WERI-Rb-1 (cell line): ENCODE measurements at regions not wholly inside any gene's neighbourhood (a gene's known extent, or its start where the extent isn't known, plus 50 kb on each side); places are given as distances from the start of the nearest gene placed in this dataset.

ENCODE experiments used
- DNase-seq: peaks from one replicate; pipeline ENCODE4 v3.0.0-alpha.2; 2020
- H3K27ac ChIP-seq: fragments of 250-450 bp; sonication (Bioruptor Pico); 2 replicates; pipeline ENCODE4 v1.5.1; 2020; ENCODE audit warnings: mild to moderate bottlenecking, moderate library complexity
- H3K27me3 ChIP-seq: fragments of 250-450 bp; sonication (Bioruptor Pico); 2 replicates; pipeline ENCODE4 v1.5.1; 2021; ENCODE audit warnings: mild to moderate bottlenecking, low read depth, moderate library complexity; ENCODE audit not compliant: insufficient read depth, severe bottlenecking
- H3K36me3 ChIP-seq: fragments of 250-450 bp; sonication (Bioruptor Pico); 2 replicates; pipeline ENCODE4 v1.5.1; 2020; ENCODE audit warnings: mild to moderate bottlenecking, moderate library complexity
- H3K4me3 ChIP-seq: 2 replicates; pipeline ENCODE4 v1.5.1; 2011; ENCODE audit warnings: low read depth, mild to moderate bottlenecking, control low read depth, low read length
- H3K9me3 ChIP-seq: fragments of 250-450 bp; sonication (Bioruptor Pico); 2 replicates; pipeline ENCODE4 v1.5.1; 2021; ENCODE audit warnings: mild to moderate bottlenecking, moderate library complexity; ENCODE audit not compliant: severe bottlenecking
- TF ChIP-seq, protein P1 (sequence below): IDR thresholded peaks from 2 replicates; pipeline ENCODE4 v1.5.1; 2011; ENCODE audit warnings: low read depth, mild to moderate bottlenecking, control low read depth, inconsistent platforms, low read length

DNA sequence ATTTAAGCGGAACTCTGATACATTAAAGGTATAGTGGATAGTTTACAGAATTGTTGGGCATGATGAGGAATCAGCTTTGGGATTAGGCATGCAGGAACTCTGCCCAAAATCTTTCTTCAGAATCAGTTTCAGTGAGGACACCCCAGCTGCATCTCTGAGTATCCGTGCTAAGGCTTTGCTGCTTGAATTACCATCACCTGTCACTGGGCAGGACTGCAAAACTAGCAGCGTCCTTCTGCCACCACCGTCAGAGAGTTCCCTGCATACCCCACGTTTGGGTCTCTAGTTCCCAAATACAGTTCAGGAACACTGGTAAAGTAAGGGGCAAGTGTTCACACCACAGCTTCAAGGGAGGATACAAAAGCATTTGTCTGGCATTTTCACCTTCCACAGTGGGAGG is 164.6 kb upstream of the ARHGEF26 start:
- Histone ChIP-seq H3K27ac (no peak overlapping the region), H3K27me3 (no peaks in the 10 kb centered on the region), H3K4me3 (no peak overlapping the region), H3K9me3 (no peaks in the 10 kb centered on the region), H3K36me3 (no peaks in the 10 kb centered on the region)
- no peak for DNase-seq
- TF ChIP-seq, protein P1, sequence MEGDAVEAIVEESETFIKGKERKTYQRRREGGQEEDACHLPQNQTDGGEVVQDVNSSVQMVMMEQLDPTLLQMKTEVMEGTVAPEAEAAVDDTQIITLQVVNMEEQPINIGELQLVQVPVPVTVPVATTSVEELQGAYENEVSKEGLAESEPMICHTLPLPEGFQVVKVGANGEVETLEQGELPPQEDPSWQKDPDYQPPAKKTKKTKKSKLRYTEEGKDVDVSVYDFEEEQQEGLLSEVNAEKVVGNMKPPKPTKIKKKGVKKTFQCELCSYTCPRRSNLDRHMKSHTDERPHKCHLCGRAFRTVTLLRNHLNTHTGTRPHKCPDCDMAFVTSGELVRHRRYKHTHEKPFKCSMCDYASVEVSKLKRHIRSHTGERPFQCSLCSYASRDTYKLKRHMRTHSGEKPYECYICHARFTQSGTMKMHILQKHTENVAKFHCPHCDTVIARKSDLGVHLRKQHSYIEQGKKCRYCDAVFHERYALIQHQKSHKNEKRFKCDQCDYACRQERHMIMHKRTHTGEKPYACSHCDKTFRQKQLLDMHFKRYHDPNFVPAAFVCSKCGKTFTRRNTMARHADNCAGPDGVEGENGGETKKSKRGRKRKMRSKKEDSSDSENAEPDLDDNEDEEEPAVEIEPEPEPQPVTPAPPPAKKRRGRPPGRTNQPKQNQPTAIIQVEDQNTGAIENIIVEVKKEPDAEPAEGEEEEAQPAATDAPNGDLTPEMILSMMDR = no peak

GRCh38 chr3:153957421-153957820 is 163.8 kb upstream of the ARHGEF26 start:
- DNase-seq = no peak
- no peaks in the 10 kb centered on the region for H3K36me3 ChIP-seq
- no peak overlapping the region for H3K4me3 ChIP-seq
- no peak overlapping the region for H3K27ac ChIP-seq
- TF ChIP-seq, protein P1 = no peak
- H3K27me3 ChIP-seq = no peaks in the 10 kb centered on the region
- H3K9me3 ChIP-seq = no peaks in the 10 kb centered on the region

DNA sequence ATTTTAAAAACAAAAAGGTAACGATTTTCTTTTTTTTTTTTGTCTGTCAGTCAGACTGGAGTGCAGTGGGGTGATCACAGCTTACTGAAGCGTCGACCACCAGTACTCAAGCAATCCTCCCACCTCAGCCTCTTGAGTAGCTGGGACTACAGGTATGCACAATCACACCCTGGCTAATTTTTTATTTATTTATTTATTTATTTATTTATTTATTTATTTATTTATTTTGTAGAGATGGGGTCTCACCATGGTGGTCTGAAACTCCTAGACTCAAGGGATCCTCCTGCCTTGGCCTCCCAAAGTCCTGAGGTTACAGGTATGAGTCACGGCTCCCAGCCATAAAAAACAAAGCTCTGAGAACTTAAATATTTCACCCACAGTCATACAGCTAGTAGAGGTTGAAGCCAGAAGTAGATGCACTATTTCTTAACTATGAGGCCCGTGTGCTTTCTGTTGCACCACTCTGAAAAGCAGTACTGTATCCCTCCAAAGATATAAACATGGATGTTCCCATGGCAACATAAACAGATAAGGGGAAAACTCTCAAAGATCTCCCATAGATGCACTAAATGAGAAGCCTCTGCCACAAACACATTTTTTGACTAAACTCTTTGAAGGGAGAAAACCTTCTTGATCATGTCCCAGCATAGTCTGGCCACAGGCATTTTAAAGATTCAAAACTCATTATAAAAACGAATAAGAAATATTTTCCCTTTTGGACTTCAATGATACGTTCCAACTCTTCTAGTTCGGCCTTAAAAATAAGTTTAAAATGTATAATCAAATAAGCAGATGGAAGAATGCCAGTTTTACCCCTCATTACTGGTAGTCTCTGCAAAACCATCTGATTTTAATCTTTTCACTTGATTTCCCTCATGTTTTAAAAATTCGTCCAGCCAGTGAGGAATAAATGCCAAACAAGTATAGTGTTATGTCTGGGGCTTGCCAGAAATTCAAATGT is 162.3 kb upstream of the ARHGEF26 start:
- H3K36me3 ChIP-seq = no peaks in the 10 kb centered on the region
- no peak overlapping the region for H3K4me3 ChIP-seq
- DNase-seq = no peak
- no peak overlapping the region for H3K27ac ChIP-seq
- no peaks in the 10 kb centered on the region for H3K27me3 ChIP-seq
- H3K9me3 ChIP-seq = no peaks in the 10 kb centered on the region
- TF ChIP-seq, protein P1 = no peak

DNA sequence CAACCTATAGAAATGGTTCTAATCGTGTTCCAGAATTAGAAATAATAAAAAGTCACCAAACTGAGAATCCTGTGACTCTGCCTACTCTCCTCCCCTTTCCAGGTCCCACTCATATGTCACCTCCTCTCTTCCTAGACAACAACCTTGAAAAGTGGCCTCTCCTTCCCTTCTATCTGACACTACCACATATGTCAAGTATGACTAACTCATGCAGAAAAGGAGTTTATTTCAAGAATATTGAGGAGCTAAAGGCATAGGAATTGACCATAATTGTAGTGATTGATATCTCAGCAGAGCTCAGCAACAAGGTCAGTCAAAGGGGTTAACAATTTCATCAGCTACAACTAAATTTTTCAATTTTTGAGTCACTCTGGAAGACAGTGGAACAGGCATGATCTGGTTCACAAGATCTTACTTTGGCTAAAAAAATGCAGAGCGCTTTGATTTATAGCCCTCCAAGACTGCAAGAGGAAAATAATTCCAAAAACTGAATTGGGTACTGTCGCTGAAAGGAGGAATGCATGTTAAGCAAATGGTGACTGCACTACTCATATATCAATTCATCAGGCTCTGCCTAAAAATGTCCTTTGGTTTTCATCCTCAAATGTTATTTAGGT is 160.6 kb upstream of the ARHGEF26 start:
- no peak for DNase-seq
- Histone ChIP-seq H3K27ac (no peak overlapping the region), H3K4me3 (no peak overlapping the region), H3K36me3 (no peaks in the 10 kb centered on the region), H3K9me3 (no peaks in the 10 kb centered on the region), H3K27me3 (no peaks in the 10 kb centered on the region)
- TF ChIP-seq, protein P1 = no peak

DNA sequence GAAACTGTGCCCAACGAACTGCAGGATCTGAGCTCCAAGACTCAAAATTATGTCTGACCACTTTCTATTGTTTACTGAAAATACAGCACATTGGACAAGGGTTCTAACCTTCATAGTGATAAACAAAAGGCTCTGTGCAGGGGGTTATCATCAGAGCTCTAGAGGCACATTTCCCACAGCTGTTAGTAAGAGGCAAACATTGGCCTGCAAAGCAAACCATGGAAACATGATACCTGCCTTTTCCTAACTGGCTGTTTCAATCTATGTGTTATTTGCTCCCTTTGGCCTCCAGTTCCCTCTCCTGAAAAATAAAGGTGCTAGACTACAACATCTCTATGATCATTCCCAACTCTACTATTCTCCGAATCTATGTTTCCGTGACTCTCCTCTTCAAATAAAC is 159.7 kb upstream of the ARHGEF26 start:
- Histone ChIP-seq H3K9me3 (no peaks in the 10 kb centered on the region), H3K4me3 (no peak overlapping the region), H3K36me3 (no peaks in the 10 kb centered on the region), H3K27me3 (no peaks in the 10 kb centered on the region), H3K27ac (no peak overlapping the region)
- TF ChIP-seq, protein P1 = no peak
- DNase-seq = no peak
